ENCODE measurements at regions not wholly inside any gene's neighbourhood (a gene's known extent, or its start where the extent isn't known, plus 50 kb on each side); places are given as distances from the start of the nearest gene placed in this dataset.

- DNase-seq (ENCODE audit: low read depth), result no peak
- no peak overlapping the region for H3K4me3 ChIP-seq (ENCODE audit: low read length)
- TF ChIP-seq, protein P1, sequence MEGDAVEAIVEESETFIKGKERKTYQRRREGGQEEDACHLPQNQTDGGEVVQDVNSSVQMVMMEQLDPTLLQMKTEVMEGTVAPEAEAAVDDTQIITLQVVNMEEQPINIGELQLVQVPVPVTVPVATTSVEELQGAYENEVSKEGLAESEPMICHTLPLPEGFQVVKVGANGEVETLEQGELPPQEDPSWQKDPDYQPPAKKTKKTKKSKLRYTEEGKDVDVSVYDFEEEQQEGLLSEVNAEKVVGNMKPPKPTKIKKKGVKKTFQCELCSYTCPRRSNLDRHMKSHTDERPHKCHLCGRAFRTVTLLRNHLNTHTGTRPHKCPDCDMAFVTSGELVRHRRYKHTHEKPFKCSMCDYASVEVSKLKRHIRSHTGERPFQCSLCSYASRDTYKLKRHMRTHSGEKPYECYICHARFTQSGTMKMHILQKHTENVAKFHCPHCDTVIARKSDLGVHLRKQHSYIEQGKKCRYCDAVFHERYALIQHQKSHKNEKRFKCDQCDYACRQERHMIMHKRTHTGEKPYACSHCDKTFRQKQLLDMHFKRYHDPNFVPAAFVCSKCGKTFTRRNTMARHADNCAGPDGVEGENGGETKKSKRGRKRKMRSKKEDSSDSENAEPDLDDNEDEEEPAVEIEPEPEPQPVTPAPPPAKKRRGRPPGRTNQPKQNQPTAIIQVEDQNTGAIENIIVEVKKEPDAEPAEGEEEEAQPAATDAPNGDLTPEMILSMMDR (conservative IDR thresholded peaks at IDR 0.05; ENCODE audit: low read length), result no peak
These were observed 63.7 kb upstream of the SIAH1 start for GRCh38 chr16:48448841-48449481.

- no peak overlapping the region for H3K4me3 ChIP-seq (ENCODE audit: low read length)
- TF ChIP-seq, protein P1 (conservative IDR thresholded peaks at IDR 0.05; ENCODE audit: low read length), result no peak
- DNase-seq (ENCODE audit: low read depth), result no peak
These were observed 62.8 kb upstream of the SIAH1 start for GRCh38 chr16:48447940-48448536.

- TF ChIP-seq, protein P1 (conservative IDR thresholded peaks at IDR 0.05; ENCODE audit: low read length), result no peak
- no peak for DNase-seq (ENCODE audit: low read depth)
- no peak overlapping the region for H3K4me3 ChIP-seq (ENCODE audit: low read length)
These were observed 62.2 kb upstream of the SIAH1 start for GRCh38 chr16:48447428-48447827.

DNA sequence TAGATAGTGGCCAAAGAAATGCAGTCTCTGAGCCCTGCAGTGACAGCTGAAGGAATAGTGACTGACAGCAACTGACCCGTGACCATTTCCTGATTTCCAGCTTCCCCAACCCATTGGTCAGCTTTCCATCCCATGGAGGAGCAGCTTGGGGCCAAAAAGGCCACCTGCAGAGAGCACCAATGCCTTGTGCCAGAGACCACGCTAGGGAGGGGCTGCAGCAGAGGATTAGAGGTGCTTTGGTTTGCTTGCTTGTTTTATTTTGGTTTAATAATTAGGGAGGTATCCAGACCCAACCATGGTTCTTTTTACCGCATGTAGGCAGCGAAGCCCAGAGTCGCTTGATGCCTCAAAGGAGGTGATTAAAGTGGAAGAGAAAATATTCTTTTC, 61.3 kb upstream of the SIAH1 start:
- TF ChIP-seq, protein P1 (conservative IDR thresholded peaks at IDR 0.05; ENCODE audit: low read length), result no peak
- DNase-seq (ENCODE audit: low read depth), result no peak
- no peak overlapping the region for H3K4me3 ChIP-seq (ENCODE audit: low read length)

DNA sequence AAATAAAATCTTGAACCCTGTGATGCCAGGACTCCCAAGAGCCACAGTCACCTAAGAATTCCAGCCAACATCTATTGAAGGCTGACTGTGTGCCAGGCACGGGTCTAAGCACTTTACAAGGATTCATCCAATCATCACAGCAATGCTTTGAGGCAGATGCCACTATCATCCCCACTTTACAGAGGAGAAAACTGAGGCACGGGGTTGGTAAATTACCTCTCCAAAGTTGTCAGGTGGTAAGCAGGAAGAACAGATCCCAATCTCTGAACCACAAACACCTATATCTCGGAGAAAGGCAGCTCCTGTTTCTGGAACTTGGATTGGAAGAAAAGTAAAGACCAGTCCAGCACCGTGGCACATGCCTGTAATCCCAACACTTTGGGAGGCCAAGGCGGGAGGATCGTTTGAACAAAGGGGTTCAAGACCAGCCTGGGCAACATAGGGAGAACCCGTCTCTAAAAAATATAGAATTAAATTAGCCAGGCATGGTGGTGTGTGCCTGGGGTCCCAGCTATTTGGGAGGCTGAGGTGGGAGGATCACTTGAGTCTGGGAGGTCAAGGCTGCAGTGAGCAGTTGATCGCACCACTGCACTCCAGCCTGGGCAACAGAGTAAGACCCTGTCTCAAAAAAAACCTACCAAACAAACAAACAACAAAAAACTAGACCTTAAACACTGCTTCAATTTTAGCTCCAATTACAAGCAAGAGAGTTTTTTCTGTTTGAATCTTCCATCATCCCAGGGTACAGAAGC, 60.7 kb upstream of the SIAH1 start:
- no peak for DNase-seq (ENCODE audit: low read depth)
- H3K4me3 ChIP-seq (ENCODE audit: low read length), result no peak overlapping the region

GRCh38 chr16:48444574-48444973, 59.4 kb upstream of the SIAH1 start:
- no peak overlapping the region for H3K4me3 ChIP-seq (ENCODE audit: low read length)
- DNase-seq (ENCODE audit: low read depth), result peak; percentile 84
- TF ChIP-seq, protein P1 (conservative IDR thresholded peaks at IDR 0.05; ENCODE audit: low read length), result no peak

More for the DNA sequence above, 60.7 kb upstream of the SIAH1 start:
- TF ChIP-seq, protein P1 (conservative IDR thresholded peaks at IDR 0.05; ENCODE audit: low read length), result no peak
